GM18868 (cell line): ENCODE measurements at regions not wholly inside any gene's neighbourhood (a gene's known extent, or its start where the extent isn't known, plus 50 kb on each side); places are given as distances from the start of the nearest gene placed in this dataset.
"Not testable (repeated sequence)": the region's sequence is repeated elsewhere in the genome, so short reads cannot be mapped to it uniquely, and the experiment has no call there.

Experiments used
- ATAC-seq: cut with Tn5 transposase; IDR thresholded peaks from one replicate; pipeline ENCODE4 v1.9.1; 2021; ENCODE audit warnings: mild to moderate bottlenecking, moderate library complexity; ENCODE audit not compliant: unreplicated experiment

DNA sequence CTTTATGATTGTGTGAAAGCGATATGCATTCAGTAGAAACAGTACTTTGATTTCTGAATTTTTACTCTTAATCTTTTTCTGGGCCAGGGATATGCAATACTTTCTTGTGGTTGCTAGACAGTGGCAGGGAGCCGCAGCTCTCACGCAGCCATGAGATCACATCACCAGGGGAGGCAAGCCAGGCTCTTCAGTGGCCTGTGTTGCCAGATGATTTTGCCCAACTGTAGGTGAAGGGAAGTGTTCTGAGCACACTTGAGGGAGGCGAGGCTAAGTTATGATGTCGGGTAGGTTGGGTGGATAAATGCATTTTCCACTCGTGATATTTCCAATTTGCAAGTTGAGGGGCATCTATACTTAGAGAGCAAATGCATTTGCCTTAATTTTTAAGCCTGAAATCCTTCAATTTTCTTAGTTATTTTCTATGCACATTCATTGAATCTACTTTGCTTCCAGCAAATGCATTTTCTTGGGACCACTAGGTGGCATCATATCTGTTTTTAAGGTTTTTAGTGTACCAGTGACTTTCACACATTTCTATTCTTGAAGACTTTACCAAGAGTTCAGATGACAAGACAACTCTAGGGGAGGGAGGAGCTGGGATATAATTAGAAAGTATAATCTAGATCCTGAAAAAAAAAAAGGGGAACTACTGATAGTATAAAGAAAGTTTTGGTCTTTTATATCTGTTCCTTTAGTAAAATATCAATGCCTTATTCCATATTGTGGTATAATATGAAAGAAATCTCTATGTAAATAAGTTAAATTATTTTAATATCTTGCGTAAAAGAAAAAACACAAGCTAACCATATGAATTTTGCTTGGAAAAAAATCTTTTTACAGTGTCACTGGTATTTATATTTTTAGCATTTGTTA lies 643.3 kb downstream of the SOCS6 start:
- peak; percentile 76 for ATAC-seq

DNA sequence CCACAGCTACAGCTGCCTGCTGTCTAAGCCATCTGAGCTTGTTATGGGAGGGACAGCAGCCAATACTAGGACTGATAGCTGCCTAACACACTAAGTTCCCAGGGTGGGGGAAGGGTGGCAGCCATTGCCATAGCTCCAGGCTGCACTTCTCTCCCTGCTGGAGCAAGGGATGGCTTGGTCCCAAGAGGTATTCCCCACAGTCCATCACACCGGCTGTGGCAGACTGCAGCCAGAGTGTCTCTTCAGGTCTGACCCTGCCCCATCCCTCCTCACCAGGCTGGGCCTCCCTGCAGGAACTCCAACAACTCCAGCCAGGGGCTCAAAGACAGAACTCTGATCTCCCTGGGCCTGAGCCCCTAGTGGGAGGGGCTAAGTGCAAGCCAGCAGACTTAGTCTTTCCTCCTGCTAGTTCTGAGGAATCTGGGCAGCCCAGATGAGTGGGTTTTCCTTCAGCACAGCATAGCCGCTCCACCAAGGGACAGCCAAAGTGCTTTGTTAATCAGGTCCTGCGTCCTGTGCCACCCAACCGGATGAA lies 632.1 kb downstream of the SOCS6 start:
- ATAC-seq, result no peak

DNA sequence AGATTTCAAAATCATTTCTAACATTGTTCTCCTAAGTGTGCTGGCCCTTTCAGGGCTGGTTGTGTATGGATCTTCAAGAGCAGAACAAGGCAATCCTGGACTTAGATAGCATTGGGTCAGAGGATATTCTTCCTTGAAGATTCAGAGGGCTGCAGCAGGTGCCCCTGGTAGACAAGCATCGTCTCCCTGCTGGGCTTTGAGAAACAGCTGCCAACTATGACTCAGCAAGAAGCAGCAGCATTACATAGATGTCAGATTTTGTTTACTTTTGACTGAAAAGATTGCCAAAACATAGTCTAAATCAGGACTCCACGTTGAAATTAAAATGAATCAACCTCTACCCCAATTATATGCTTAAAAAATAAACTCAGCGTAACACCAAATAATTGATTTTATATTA lies 618.8 kb downstream of the SOCS6 start:
- ATAC-seq, result peak; percentile 66

- ATAC-seq, result no peak
Observed at GRCh38 chr18:70892381-70892780, 603.5 kb downstream of the SOCS6 start.

- ATAC-seq, result no peak
Observed at GRCh38 chr18:70870292-70870691, 581.4 kb downstream of the SOCS6 start.

- ATAC-seq, result no peak
Observed at GRCh38 chr18:70848329-70848728, 559.5 kb downstream of the SOCS6 start.

DNA sequence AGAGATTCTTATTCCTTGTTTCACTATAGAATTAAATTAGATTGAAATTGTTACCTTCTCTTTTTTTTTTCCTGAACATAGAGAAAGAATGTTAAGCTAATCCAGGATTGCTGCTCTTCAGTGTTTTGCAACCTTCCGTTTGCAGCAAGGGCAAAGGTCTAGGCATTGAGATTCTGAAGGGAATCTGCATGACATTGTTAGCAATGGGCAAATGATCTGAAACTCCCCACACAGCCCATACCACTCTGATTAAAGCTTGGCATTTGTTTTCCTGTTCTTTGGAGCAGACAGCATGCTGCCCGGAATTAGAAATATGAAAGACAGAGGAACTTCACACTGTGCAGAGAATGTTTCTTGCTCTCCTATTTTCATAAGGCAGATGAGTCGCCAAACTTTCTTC lies 551.8 kb downstream of the SOCS6 start:
- ATAC-seq, result no peak

DNA sequence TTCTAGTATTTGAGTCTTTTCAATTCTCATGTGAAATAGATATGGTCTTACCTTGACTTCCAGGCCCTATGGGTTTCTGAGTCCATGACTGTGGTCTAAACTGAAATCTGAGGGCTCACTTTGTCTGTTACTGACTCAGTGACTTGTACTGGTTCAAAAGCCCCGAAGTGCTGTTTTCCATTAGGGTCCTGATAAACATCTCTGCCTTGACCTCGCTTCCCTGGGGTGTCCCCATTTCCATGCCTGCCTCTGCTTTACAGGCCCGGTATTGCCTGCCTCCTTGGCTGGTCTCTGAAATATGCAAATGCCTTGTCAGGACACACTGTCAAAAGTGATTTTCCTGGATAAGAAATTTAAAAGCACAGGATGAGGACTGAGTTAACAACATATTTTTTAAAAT lies 538.8 kb downstream of the SOCS6 start:
- no peak for ATAC-seq

DNA sequence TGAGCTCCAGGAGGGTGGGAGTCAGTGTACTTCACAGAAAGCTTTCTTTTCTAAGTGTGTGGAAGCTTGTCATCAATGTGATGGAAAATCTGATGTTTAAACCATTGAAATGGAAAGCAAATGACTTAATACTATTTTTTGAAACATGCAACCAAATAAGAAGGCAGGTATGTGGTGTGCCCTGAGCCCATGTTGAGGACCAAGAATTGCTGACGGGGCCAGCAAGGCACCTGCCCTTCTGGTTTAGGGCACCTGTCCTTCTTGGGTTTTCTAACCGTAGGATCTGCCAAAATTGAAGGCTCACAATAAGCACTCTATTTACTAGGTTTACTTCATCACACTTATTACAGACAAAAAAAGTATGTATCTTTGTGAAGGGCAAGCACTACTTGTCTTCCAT lies 537.7 kb downstream of the SOCS6 start:
- no peak for ATAC-seq

- no peak for ATAC-seq
Observed at GRCh38 chr18:70822691-70823090, 533.8 kb downstream of the SOCS6 start.

GRCh38 chr18:70822117-70822516 lies 533.3 kb downstream of the SOCS6 start:
- ATAC-seq, result no peak

GRCh38 chr18:70808481-70809056 lies 519.7 kb downstream of the SOCS6 start:
- ATAC-seq, result no peak

GRCh38 chr18:70781860-70782453 lies 493.1 kb downstream of the SOCS6 start:
- peak; percentile 98 for ATAC-seq

DNA sequence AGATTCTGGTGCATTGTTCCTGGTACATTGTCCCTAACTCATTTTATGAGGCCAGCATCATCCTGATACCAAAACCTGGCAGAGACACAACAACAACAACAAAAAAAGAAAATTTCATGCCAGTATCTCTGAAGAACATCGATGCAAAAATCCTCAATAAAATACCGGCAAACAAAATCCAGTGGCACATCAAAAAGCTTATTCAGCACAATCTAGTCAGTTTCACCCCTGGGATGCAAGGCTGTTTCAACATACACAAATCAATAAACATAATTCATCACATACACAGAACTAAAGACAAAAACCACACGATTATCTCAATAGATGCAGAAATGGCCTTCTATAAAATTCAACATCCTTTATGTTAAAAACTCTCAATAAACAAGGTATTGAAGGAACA lies 477.4 kb downstream of the SOCS6 start:
- ATAC-seq, result not testable (repeated sequence)

DNA sequence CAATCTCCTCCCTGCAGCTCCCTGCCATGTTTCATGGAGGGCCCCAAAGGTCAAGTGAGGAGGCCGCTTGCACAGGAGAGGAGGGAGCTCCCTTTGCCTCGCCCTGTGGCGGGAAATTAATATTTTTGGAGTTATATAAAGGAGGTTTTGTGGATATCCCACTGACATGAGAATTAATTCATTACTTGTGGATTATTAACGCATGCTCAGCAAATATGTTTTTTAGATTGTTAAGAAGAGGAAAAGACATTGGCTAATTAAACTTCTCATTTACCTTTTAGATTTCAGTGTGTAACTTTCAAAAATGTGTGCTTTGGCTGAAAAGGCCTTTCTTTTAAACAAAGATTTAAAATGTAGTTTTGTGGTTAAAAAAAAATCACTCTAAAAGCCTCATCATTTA lies 474.0 kb downstream of the SOCS6 start:
- no peak for ATAC-seq

- ATAC-seq, result no peak
Observed at GRCh38 chr18:70758780-70759179, 469.9 kb downstream of the SOCS6 start.

DNA sequence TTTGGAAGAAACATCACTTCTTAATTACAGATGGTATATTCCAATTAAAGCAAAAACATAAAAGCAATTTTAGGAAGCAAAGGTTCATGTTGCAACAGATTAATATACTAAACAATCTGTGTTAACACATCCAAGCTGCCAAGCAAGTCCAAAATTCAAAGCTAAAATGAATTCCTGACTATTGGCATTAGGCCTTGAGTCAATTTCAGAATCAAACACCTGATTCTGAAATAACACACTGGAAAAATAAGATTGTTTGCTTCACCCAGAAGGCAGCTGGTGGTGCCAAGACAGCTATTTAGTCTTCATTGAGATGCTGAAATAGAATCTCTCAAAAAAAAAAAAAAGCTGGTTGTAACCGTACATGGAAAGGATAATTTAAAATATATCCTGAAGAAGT lies 465.6 kb downstream of the SOCS6 start:
- ATAC-seq, result no peak

DNA sequence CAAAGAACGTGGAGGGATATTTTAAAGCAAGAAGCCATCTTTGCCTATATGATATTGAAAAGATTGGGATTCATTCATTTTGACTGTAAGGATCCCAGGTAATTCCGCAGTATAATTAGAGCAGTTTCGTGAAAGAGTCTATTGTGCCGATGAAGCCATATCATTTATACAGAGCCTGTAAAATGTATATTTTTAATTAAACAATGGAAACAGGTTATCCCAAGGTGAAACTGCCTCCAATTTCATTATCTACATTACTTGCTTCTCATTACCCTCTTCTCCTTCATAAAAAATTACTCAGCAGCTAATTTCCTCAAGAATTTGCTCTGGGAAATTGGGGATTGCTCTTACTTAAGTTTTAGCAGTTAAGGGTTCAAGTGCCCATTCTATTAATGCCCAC lies 444.1 kb downstream of the SOCS6 start:
- ATAC-seq, result no peak

DNA sequence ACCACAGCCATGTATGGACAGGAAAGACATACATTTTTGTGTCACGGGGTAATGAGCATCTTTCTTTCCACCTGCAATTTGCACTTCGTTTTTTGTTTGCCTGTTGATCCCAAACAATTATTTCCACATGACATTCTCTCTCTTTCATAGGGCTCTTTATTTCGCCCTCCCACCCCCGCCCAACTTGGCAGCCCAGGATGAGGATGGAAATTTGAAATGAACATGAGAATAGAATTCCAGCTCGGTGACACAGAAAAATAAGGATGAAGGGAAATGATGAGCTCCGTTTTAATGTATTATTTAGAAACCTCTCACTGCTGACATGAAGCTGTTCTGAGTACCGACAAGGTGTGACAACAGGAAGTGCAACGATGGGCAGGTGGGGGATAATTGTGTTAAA lies 443.3 kb downstream of the SOCS6 start:
- ATAC-seq, result no peak

GRCh38 chr18:70720607-70721006 lies 431.8 kb downstream of the SOCS6 start:
- no peak for ATAC-seq

GRCh38 chr18:70709720-70710119 lies 420.9 kb downstream of the SOCS6 start:
- ATAC-seq, result no peak

- no peak for ATAC-seq
Observed at GRCh38 chr18:70709144-70709543, 420.3 kb downstream of the SOCS6 start.
